Stimulated activated CD4-positive, alpha-beta T cell treated with anti-CD3 and anti-CD28 coated beads, Interleukin-15, amount 100 ng/mL, for 48 hours (primary cell): ENCODE measurements at regions not wholly inside any gene's neighbourhood (a gene's known extent, or its start where the extent isn't known, plus 50 kb on each side); places are given as distances from the start of the nearest gene placed in this dataset.

Experiments used
- DNase-seq, 2 donors: peaks; one replicate each; pipeline ENCODE4 v3.0.0-alpha.2; 2020; ENCODE audit warnings: low read depth in 2 of 2

GRCh38 chr14:75333606-75334548 lies 55.2 kb downstream of the FOS start:
- peak in 1 of 2 donors; percentile 21 for DNase-seq

- DNase-seq = peak in 1 of 2 donors; percentile 6
These were observed 56.0 kb downstream of the FOS start for GRCh38 chr14:75334549-75335051.

- DNase-seq = no peak
These were observed 56.9 kb downstream of the FOS start for GRCh38 chr14:75335571-75335970.

GRCh38 chr14:75338398-75338797 lies 59.8 kb downstream of the FOS start:
- DNase-seq = no peak

- no peak for DNase-seq
These were observed 60.4 kb downstream of the FOS start for GRCh38 chr14:75339059-75339458.

GRCh38 chr14:75340921-75341320 lies 62.3 kb downstream of the FOS start:
- no peak for DNase-seq

GRCh38 chr14:75341620-75342019 lies 63.0 kb downstream of the FOS start:
- no peak for DNase-seq

GRCh38 chr14:75342762-75343599 lies 64.4 kb downstream of the FOS start:
- DNase-seq = no peak

- DNase-seq = no peak
These were observed 65.3 kb downstream of the FOS start for GRCh38 chr14:75343911-75344310.

GRCh38 chr14:75344411-75344810 lies 65.8 kb downstream of the FOS start:
- no peak for DNase-seq

- DNase-seq = no peak
These were observed 72.0 kb downstream of the FOS start for GRCh38 chr14:75350505-75351060.

GRCh38 chr14:75359098-75359497 lies 68.7 kb upstream of the JDP2 start:
- no peak for DNase-seq

GRCh38 chr14:75361041-75361440 lies 66.8 kb upstream of the JDP2 start:
- DNase-seq = no peak

- DNase-seq = no peak
These were observed 65.9 kb upstream of the JDP2 start for GRCh38 chr14:75361751-75362433.

- DNase-seq = no peak
These were observed 64.7 kb upstream of the JDP2 start for GRCh38 chr14:75363130-75363529.

GRCh38 chr14:75363570-75364227 lies 64.1 kb upstream of the JDP2 start:
- no peak for DNase-seq

- DNase-seq = no peak
These were observed 62.7 kb upstream of the JDP2 start for GRCh38 chr14:75365116-75365515.

- DNase-seq = no peak
These were observed 60.9 kb upstream of the JDP2 start for GRCh38 chr14:75366963-75367362.

GRCh38 chr14:75368333-75368732 lies 59.5 kb upstream of the JDP2 start:
- DNase-seq = no peak

GRCh38 chr14:75369506-75369905 lies 58.3 kb upstream of the JDP2 start:
- no peak for DNase-seq
